HG03521 (cell line): ENCODE measurements at regions not wholly inside any gene's neighbourhood (a gene's known extent, or its start where the extent isn't known, plus 50 kb on each side); places are given as distances from the start of the nearest gene placed in this dataset.
"Not testable (repeated sequence)": the region's sequence is repeated elsewhere in the genome, so short reads cannot be mapped to it uniquely, and the experiment has no call there.

Experiments
- ATAC-seq: cut with Tn5 transposase; IDR thresholded peaks from one replicate; pipeline ENCODE4 v1.9.1; 2021; ENCODE audit warnings: mild to moderate bottlenecking, moderate library complexity; ENCODE audit not compliant: unreplicated experiment

DNA sequence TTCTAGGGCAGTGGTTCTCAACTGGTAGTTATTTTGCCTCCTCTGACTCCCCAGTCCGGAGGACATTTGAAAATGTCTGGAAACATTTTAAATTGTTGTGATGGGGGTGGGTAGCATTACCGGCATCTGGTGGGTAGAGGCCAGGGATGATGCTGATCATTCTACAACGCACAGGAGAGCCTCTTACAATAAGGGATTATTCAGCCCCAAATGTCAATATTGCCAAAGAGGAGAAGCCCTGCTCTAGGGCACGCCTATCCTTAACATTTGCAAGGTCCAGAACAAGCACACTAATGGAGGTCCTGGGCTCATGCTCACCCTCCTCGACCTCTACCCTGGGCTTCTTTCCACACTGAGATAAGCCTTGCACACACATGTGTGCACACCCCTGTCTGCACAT lies 106.4 kb downstream of the MINAR1 start:
- no peak for ATAC-seq

DNA sequence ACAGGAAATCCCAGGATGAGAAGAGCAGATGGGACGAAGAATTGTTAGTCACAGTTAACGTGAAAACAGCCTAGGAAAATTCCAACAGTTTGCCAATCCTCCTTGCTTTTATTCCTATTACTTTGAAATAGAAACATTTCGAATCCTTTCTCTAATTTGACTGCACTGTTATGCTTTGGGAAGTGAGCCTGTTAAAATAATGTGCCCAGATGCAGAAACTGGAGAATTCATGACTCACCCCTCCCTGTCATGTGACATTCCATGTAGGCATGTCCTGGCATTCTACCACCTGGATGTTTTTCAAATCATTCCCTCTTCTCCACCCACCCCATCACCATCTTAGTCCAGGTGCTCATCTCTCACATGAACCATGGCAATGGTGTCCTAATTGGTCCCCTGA lies 107.3 kb downstream of the MINAR1 start:
- ATAC-seq: no peak

DNA sequence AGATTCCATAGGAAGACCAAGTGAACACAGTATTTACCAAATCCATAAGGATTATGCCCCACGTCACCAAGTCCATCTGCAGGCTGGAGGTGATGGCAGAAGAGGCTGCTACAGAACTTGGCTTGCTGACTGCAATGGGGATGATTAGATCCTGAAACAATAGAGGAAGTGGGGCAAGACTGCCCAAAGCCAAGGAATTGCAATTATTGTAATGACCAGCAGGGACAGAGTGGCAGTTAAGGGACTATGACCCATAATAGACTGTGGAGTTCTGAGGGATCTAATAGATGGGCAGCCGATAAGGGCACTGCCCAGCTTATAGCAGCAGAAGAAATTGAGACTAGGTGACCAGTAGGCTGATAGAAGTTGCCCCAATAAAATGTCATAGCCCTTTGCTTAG lies 108.4 kb downstream of the MINAR1 start:
- ATAC-seq: no peak

DNA sequence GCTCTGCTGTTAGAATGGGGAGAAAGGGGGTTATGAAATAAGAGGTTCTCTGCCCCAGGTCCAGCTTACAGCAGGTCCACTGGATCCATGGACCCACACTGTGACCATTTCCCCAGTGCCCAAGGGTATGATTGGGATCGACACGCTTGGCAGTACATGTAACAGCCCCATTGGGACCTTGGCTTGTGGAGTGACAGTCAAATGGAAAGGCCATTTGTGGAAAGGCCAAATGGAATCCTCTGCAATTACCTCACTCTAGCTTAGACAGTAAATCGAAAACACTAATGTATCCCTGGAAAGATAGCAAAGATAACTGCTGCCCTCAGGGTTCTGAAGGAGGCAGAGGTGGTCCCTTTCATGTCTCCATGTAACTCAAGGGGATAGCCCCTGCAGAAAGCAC lies 109.1 kb downstream of the MINAR1 start:
- no peak for ATAC-seq

DNA sequence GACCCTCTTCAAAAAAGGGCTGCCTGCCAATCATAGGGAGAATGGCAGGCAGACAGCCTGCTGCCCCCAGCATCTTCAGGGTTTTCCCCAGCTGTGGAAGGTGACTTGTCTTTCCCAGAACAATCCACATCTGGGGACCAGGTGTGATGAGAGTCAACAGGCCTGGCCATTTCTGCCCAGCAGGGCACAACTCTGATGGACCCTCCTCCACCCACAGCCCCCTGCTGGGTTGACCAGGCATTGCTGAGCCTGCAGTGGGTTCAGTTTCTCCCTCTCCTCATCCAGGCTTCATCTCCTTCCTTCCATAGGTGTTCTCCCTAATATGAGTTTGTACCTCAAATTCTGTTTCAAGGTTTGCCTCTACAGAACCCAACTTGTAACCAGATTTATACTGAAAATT lies 111.0 kb downstream of the MINAR1 start:
- ATAC-seq: no peak

DNA sequence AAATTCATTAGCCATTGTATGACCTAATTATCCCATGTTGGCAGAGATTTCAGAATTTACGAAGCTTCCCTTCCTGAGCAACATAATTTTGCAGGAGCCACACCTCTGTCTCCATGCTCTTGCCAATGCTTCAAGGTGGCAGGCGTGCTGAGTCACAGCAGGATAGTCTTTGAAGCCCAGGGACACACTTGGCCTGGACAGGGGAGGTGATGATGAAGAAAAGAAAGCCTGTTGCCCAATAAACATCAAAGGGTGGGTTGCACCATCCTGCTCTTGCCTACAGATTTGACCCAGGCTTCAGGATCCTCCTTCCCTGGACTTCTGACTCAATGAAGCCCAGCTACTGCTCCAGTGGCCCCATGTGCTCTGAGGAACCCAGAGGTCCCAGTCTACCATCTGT lies 117.1 kb downstream of the MINAR1 start:
- no peak for ATAC-seq

DNA sequence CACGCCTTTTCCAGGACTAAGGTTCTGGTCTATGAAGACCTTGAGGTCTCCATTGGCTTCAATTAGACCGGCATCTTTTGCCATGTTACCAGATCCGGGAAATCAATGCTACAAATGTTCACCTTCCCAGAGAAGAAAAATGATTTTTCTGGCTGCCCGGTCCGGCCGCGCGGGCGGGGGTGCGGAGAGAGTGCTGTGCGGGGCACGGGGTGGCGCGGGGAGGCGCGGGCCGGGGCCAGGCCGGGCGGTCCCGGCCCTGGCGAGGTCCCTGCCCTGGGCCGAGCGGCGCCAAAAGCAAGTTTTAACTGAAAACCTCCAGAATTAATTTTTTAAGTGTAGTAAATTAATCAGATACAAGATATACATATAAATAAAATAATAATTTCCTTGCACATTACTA lies 128.2 kb downstream of the MINAR1 start:
- ATAC-seq: no peak

DNA sequence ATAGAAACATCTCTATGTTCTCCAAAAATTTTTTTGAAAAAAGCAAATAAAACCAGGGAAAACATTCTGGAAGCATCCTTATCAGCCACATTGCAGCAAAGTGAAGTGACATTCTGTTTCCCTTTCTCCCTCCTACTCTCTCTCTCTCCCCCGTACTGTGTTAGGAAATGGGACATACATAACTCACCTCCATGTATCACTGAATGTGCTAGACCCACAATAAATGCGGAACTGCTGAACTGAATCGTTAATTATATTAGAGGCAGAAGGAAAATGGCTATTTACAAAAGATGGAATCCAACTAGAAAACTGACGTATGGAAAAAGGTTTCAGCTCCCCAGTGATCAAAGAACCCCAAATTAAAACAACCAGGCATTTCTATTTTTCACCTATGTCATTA lies 129.8 kb downstream of the MINAR1 start:
- ATAC-seq: no peak

DNA sequence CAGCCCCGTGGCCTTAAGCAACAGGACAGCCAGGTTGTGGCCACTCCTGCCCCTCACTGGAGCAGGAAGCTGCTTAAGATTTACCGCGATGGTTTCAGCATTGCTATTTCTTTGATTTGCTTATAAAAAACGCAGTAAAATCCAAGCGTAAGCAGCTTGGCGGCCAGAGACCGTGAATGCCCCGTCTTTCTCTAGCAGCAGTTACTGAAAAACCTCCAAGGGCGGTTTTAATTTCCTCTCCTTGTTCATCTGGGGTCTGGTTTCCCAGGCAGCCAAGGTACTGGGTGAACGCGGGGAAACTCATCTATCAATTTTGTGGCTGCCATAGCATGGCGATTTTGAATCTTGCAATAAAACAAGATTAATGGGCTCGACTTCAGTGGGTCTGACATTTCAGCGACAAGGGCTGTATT lies 130.3 kb downstream of the MINAR1 start:
- no peak for ATAC-seq

DNA sequence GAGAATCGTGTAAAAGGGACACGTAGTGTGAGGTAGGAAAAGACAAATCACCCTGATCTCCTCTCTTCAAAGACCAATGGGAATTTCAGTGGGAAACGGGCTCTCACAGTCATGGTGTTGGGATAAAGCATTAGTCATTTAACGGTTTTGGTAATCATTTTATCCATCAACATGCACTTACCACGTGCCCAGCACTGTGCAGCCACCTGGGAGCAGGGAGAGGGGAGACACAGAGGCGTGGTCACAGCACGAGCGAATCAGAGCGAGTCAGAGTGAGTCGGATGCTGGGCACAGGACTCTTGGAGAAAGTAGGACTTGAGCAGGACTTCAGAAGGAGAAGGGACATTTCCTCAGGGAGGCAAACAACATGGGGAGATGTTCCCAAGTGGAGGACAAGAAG lies 130.8 kb downstream of the MINAR1 start:
- no peak for ATAC-seq

DNA sequence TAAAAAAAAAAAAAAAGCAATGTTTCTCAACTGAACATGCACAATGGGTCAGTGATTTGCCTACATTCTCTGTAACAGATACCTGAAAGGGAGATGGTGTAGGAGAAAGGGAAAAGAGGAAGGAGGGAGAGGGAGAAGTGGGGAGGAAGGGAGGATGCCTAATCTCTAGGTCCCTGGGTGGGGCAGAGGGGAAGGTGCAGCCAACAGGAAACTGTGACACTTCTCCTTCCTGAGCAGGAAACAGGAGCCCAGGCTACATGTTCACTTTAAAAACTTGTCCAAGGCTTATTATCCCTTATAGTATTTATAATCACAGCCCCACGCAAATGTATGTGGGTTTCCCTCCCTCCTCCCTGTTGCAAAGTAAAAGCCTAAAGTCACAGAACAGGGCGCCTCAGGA lies 137.9 kb downstream of the MINAR1 start:
- ATAC-seq: no peak

DNA sequence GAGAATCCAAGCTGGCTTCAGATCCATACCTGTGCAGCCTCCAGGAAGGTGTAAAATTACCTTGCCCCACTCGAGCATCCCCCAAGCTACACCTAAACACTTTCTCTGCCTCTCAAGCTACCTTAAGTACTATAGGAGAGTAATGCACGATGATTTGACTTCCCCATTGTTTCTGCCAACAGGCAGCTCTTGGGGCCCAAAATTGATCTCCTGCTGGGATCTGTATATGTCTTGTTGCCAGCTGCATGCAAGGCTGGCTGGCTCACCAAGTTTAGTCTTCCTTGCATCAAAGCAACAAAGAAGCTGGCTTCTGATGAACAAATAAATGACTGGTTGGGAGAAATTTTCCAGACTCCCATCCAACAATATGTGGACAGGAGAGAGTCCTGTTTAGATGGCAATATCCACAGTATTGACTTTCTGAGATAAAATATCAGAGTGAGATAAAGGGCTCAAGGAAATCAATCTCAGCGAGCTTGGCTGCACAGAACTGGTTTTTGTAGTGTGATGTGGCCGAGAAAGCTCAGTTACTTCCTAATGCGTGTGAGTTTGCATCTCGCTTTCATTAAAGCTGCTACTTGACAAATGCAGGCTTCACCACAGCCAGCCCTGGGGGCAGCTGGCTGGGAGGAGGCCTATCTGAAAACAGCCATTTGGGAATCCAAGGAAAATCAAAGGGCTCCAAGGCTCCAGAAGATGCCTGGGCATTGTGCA lies 140.7 kb downstream of the MINAR1 start:
- ATAC-seq: no peak

DNA sequence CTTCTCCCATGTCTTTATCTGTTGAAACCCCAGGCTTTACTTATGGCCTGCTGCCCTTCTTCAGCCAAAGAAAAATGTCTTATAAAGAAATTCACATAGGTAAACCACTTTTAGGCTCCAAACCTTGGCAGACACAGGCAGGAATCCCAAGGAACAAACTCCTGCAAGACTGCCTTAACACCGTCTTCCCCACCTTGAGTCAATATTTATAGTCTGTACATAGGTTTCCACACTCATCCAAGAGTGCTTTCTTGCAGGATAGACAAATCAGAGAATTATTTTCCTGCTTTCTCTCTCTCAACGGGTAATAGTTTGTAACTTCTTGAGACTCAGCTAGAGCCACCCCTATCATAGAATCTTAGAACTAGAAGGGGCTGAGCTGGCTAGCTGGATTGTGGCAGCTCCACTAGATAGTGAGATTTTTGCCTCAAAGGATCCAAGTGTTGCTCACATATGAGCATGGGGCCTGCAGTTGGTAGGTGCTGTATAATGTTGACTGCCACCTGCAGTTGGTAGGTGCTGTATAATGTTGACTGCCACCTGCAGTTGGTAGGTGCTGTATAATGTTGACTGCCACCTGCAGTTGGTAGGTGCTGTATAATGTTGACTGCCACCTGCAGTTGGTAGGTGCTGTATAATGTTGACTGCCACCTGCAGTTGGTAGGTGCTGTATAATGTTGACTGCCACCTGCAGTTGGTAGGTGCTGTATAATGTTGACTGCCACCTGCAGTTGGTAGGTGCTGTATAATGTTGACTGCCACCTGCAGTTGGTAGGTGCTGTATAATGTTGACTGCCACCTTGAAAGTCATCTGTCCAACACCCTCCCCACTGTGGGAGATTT lies 142.5 kb downstream of the MINAR1 start:
- not testable (repeated sequence) for ATAC-seq

DNA sequence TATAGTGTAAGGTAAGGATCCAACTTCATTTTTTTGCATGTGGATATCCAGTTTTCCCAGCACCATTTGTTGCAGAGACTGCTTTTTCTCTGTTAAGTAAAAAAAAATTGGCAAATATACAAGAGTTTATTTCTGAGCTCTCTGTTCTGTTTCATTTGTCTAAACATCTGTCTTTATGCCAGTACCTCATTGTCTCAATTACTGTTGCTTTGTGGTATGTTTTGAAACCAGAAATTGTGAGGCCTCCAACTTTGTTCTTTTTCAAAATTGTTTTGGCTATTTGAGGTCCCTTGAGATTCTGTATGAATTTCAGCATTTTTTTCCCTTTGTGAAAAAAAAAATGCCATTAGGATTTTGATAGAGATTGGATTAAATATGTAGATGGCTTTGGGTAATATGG lies 150.5 kb downstream of the MINAR1 start:
- no peak for ATAC-seq

DNA sequence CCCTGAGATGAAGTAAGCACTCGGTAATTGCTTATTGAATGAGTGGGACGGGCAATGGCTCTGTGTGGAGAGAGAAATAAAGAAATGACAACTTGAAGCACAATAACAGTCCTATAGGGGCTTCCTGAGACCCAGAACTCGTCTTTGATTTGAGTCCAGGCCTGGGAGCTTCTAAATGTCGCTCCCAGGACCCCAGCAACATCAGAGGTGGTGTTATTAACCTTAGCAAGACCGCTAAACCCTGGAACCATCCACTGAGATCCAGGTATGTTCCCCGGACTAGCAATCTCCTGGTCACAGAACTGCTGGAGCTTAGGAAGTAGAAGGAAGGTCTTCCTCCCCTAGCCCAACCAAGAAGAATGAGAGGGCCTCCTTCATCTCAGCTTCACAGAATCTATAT lies 160.0 kb downstream of the MINAR1 start:
- no peak for ATAC-seq

DNA sequence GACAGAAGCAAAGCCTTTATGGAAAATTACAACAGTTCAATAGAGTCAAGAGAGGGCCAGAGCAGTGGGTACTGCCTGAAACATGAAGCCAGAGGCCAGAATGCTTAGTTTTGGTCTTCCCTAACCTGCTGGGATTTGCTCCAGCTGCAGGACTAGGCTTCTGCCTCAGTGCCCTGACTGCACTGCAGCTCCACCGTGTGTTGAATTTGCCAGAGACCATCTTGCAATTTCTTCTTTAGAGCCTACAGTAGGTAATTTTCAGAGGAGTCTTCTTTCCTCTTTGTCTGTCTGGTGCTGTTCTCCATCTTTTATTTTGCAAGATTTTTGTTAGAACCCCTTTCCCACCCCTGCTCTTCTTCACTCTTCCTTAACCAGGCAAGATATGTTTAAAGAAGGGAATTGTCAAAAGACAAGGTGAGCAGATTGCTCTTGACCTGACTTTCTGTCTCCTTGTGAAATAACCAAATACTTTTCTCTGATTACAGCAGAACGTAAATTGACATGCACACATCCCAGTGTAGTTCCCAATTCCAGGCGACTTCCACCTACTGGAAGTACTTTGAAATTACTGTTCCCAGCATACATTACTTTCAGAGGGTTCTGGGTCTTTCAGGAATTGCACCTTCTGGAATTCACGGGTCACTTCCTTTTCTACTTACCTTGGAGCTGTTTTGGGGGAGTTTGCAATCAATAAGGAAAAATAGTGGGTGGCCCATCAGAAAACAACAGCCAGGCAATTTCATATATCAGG lies 161.2 kb downstream of the MINAR1 start:
- no peak for ATAC-seq

DNA sequence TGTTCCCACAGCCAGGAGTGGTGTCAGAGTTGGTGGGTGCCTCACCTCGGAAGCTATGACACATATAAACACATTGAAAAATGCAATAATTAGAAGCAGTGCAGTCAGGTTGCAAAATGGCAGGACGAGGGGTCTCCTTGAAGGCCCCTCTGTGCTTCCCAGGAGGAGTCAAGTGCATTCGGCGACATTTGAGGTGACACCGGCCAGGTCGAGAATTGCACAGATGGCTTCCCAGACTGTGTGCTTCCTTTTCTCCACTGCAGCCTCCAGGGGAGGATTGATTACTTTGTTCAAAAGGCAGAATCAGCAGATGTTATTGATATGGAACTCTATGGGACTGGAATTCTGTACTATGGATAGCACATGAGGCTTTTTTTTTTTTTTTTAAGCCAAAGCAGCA lies 163.2 kb downstream of the MINAR1 start:
- ATAC-seq: no peak

DNA sequence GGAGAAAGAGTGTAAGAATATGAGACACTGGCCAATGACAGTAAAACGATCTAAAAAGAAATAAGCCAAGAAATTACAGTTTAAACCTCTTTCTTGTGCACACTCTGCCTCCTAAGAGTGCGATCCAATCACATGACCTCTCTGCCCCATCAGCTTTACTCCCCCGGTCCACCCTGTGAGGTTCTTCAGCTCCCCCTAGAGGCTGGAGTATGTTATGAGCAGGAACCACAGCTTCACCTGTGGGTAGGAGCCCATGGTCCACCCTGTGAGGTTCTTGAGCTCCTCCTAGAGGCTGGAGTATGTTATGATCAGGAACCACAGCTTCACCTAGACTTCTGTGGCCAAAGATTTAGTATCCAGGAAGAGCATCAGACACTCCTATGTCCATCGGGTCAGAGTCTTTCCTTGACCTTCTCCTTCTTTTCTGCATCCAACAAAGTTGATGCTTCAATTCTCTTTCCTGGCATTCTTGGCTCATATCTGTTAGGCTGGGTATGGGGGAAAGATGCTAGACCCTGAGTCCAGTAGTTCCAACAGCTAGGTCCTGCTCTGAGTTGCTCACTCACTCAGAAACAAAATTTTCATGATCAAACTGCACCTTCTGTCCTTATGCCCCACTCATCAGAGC lies 164.0 kb downstream of the MINAR1 start:
- peak; percentile 97 for ATAC-seq

DNA sequence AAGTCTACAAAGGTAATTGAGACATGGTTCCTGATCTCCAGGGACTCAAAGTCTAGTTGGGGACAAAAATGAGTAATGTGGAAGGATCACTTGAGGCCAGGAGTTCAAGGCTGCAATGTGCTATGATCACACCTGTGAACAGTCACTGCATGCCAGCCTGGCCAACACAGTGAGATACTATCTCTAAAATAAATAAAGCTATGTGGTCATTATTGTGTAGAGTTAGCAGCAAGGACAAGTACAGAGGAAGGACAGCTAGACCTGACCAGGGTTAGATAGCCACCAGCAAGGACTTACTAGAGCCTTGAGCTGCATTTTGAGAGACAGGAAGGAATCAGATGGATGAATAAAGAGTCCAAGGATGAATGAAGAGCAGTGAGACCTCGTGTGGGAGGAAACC lies 166.5 kb downstream of the MINAR1 start:
- ATAC-seq: no peak

DNA sequence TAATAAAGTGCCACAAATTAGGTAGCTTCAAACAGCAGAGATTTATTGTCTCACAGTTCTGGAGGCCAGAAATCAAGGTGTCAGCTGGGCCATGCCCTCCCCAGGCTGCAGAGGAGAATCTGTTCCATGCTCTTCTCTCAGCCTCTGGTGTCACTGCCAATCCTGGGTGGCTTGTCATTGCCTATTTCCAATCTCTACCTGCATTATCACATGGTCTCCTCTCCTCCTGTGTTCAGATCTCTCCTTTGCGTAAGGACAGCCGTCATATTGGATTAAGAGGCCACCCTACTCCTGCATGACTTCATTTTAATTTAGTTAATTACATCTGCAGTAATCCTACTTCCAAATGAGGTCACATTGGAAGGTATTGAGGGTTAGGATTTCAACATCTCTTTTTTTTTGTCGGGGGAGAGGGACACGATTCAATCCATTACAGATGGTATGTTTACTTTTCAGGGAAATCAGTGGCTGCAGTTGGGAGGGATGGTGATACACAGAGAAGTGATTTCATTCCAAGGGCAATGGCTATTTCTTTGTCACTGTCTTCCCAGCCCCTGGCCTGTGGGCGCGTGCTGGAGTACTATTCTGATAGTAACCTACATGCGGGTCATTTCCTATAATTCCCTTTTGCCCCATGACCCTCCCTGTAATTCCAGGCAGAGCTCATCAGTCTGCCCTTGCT lies 169.4 kb downstream of the MINAR1 start:
- no peak for ATAC-seq

DNA sequence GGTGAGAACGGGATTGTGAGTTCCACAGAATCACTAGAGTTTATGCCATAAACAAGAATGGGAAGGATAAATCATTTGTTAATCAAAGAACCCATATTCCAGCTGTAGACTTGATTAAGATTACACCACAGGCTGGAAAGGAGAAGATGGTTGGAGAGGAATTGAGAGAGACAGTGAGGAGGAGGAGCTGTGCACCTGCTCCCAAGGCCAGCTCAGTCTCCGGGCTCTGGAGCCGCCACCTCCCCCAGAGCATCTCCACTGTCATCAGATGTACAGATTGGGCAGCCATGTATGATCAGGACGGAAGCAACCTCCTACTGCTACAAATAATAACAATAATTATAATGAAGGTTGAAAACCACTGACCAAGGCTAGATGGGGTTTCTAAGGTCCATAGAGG lies 170.0 kb downstream of the MINAR1 start:
- no peak for ATAC-seq
